ENCODE measurements at regions not wholly inside any gene's neighbourhood (a gene's known extent, or its start where the extent isn't known, plus 50 kb on each side); places are given as distances from the start of the nearest gene placed in this dataset.
A peak's percentile ranks its signal among the peaks of the same experiment; 100 is the strongest.

DNA sequence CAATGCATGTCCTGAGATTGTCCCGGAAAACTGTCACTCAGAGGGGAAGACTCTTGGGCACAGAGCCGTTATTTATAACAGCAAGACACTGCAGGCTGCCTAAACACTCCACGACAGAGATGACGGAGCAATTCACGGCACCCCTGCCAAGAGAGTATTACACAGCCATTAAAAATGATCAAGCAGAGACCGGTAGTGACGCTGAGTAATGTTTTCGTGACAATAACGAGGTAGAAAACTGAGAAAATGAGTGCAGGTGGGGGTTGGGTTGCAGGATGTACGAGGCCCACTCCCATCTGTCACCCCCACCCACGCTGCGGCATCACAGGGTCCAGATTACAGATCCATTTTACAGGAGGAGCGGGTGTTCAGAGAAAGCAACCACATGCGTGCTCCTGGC is 58.9 kb upstream of the LINGO1 start:
- no peaks in the 10 kb centered on the region for H3K36me3 ChIP-seq (ENCODE audit: control insufficient read depth in 2 of 2, insufficient read depth in 1 of 2, low read length in 2 of 2)
- H3K27ac ChIP-seq (ENCODE audit: extremely low read depth, low read depth, low read length) = no peak overlapping the region
- ChIA-PET POLR2A (no interaction called here), CTCF (no interaction called here)
- H3K9me3 ChIP-seq (ENCODE audit: control insufficient read depth, insufficient read depth, low read depth, low read length) = no peaks in the 10 kb centered on the region
- H3K4me1 ChIP-seq (ENCODE audit: control insufficient read depth, insufficient read depth, low read length) = no peaks in the 10 kb centered on the region
- TF ChIP-seq ZNF146 (tag by site-specific recombination; IDR thresholded peaks at IDR 0.05) (peak; percentile 57; the same call in 1 of the 2 replicates), KLF9 (tag by site-specific recombination; IDR thresholded peaks at IDR 0.05; ENCODE audit: low read depth) (no peak)
- no peak overlapping the region for H3K4me3 ChIP-seq (ENCODE audit: low read depth, low read length)

DNA sequence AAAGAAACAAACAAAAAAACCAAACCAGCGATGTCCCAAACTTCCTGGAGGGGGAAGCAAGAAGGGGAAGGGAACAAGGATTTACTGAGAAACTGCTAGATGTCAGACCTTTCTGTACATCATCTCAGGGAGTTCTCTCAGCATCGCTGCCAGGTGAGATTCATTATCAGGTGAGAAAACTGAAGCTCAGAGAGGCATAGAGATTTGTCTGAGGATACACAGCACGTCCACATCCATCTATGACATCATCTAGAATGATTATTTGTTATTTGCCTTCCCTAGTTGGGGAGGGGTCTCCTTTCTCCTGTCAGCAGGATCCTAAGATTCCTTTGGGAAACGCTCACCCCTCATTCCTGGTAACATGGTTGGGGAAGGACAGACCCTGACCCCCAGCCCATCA is 57.1 kb upstream of the LINGO1 start:
- H3K36me3 ChIP-seq (ENCODE audit: control insufficient read depth in 2 of 2, insufficient read depth in 1 of 2, low read length in 2 of 2) = no peaks in the 10 kb centered on the region
- POLR2A ChIA-PET = no interaction called here
- TF ChIP-seq, protein P1, sequence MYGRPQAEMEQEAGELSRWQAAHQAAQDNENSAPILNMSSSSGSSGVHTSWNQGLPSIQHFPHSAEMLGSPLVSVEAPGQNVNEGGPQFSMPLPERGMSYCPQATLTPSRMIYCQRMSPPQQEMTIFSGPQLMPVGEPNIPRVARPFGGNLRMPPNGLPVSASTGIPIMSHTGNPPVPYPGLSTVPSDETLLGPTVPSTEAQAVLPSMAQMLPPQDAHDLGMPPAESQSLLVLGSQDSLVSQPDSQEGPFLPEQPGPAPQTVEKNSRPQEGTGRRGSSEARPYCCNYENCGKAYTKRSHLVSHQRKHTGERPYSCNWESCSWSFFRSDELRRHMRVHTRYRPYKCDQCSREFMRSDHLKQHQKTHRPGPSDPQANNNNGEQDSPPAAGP (tag by site-specific recombination; IDR thresholded peaks at IDR 0.05) = no peak
- TF ChIP-seq ZNF843 (tag by site-specific recombination; IDR thresholded peaks at IDR 0.05) (no peak), ZNF792 (tag by site-specific recombination; IDR thresholded peaks at IDR 0.05) (no peak), BCL11B (tag by site-specific recombination; IDR thresholded peaks at IDR 0.05; ENCODE audit: low read depth) (no peak), RBAK (tag by site-specific recombination; IDR thresholded peaks at IDR 0.05) (no peak), ZNF48 (tag by site-specific recombination; IDR thresholded peaks at IDR 0.05) (no peak), ZNF514 (tag by site-specific recombination; IDR thresholded peaks at IDR 0.05) (no peak)
- TF ChIP-seq, protein P2, sequence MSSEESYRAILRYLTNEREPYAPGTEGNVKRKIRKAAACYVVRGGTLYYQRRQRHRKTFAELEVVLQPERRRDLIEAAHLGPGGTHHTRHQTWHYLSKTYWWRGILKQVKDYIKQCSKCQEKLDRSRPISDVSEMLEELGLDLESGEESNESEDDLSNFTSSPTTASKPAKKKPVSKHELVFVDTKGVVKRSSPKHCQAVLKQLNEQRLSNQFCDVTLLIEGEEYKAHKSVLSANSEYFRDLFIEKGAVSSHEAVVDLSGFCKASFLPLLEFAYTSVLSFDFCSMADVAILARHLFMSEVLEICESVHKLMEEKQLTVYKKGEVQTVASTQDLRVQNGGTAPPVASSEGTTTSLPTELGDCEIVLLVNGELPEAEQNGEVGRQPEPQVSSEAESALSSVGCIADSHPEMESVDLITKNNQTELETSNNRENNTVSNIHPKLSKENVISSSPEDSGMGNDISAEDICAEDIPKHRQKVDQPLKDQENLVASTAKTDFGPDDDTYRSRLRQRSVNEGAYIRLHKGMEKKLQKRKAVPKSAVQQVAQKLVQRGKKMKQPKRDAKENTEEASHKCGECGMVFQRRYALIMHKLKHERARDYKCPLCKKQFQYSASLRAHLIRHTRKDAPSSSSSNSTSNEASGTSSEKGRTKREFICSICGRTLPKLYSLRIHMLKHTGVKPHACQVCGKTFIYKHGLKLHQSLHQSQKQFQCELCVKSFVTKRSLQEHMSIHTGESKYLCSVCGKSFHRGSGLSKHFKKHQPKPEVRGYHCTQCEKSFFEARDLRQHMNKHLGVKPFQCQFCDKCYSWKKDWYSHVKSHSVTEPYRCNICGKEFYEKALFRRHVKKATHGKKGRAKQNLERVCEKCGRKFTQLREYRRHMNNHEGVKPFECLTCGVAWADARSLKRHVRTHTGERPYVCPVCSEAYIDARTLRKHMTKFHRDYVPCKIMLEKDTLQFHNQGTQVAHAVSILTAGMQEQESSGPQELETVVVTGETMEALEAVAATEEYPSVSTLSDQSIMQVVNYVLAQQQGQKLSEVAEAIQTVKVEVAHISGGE (tag by site-specific recombination; conservative IDR thresholded peaks at IDR 0.05; ENCODE audit: low read depth) = no peak
- TF ChIP-seq, protein P3, sequence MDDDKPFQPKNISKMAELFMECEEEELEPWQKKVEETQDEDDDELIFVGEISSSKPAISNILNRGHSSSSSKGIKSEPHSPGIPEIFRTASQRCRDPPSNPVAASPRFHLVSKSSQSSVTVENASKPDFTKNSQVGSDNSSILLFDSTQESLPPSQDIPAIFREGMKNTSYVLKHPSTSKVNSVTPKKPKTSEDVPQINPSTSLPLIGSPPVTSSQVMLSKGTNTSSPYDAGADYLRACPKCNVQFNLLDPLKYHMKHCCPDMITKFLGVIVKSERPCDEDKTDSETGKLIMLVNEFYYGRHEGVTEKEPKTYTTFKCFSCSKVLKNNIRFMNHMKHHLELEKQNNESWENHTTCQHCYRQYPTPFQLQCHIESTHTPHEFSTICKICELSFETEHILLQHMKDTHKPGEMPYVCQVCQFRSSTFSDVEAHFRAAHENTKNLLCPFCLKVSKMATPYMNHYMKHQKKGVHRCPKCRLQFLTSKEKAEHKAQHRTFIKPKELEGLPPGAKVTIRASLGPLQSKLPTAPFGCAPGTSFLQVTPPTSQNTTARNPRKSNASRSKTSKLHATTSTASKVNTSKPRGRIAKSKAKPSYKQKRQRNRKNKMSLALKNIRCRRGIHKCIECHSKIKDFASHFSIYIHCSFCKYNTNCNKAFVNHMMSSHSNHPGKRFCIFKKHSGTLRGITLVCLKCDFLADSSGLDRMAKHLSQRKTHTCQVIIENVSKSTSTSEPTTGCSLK (tag by site-specific recombination; IDR thresholded peaks at IDR 0.05) = no peak
- TF ChIP-seq, protein P4, sequence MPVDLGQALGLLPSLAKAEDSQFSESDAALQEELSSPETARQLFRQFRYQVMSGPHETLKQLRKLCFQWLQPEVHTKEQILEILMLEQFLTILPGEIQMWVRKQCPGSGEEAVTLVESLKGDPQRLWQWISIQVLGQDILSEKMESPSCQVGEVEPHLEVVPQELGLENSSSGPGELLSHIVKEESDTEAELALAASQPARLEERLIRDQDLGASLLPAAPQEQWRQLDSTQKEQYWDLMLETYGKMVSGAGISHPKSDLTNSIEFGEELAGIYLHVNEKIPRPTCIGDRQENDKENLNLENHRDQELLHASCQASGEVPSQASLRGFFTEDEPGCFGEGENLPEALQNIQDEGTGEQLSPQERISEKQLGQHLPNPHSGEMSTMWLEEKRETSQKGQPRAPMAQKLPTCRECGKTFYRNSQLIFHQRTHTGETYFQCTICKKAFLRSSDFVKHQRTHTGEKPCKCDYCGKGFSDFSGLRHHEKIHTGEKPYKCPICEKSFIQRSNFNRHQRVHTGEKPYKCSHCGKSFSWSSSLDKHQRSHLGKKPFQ (tag by site-specific recombination; IDR thresholded peaks at IDR 0.05) = no peak
- TF ChIP-seq, protein P5, sequence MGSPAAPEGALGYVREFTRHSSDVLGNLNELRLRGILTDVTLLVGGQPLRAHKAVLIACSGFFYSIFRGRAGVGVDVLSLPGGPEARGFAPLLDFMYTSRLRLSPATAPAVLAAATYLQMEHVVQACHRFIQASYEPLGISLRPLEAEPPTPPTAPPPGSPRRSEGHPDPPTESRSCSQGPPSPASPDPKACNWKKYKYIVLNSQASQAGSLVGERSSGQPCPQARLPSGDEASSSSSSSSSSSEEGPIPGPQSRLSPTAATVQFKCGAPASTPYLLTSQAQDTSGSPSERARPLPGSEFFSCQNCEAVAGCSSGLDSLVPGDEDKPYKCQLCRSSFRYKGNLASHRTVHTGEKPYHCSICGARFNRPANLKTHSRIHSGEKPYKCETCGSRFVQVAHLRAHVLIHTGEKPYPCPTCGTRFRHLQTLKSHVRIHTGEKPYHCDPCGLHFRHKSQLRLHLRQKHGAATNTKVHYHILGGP (tag by site-specific recombination; IDR thresholded peaks at IDR 0.05) = no peak
- TF ChIP-seq, protein P6, sequence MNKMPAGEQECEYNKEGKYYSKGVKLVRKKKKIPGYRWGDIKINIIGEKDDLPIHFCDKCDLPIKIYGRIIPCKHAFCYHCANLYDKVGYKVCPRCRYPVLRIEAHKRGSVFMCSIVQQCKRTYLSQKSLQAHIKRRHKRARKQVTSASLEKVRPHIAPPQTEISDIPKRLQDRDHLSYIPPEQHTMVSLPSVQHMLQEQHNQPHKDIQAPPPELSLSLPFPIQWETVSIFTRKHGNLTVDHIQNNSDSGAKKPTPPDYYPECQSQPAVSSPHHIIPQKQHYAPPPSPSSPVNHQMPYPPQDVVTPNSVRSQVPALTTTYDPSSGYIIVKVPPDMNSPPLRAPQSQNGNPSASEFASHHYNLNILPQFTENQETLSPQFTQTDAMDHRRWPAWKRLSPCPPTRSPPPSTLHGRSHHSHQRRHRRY (tag by site-specific recombination; IDR thresholded peaks at IDR 0.05) = no peak
- CTCF ChIA-PET = no interaction called here
- H3K9me3 ChIP-seq (ENCODE audit: control insufficient read depth, insufficient read depth, low read depth, low read length) = no peaks in the 10 kb centered on the region
- H3K27ac ChIP-seq (ENCODE audit: extremely low read depth, low read depth, low read length) = no peak overlapping the region
- no peaks in the 10 kb centered on the region for H3K4me1 ChIP-seq (ENCODE audit: control insufficient read depth, insufficient read depth, low read length)
- no peak overlapping the region for H3K4me3 ChIP-seq (ENCODE audit: low read depth, low read length)

All from HEK293 (cell line).